ENCODE measurements at regions not wholly inside any gene's neighbourhood (a gene's known extent, or its start where the extent isn't known, plus 50 kb on each side); places are given as distances from the start of the nearest gene placed in this dataset.

GRCh38 chr5:135171336-135171735 is 137.3 kb upstream of the PITX1 start:
- no peak overlapping the region for H3K18ac ChIP-seq (ENCODE audit: insufficient read length, low read depth, low read length)
- H3K27ac ChIP-seq (ENCODE audit: insufficient read length, low read depth, low read length): no peak overlapping the region
- peaks cover 2% of the 10 kb centered on the region for H4K20me1 ChIP-seq (ENCODE audit: control insufficient read depth, insufficient read depth, insufficient read length)
- H3K27me3 ChIP-seq (ENCODE audit: insufficient read depth, low read length): no peaks in the 10 kb centered on the region; the same call in 1 of the 2 replicates
- H4K91ac ChIP-seq (ENCODE audit: insufficient read length, low read depth, low read length): no peak overlapping the region
- no peaks in the 10 kb centered on the region for H3K23me2 ChIP-seq (ENCODE audit: insufficient read length, low read depth, low read length, poor library complexity, severe bottlenecking)
- no peak overlapping the region for H3K23ac ChIP-seq (ENCODE audit: insufficient read length, low read depth, low read length)
- H3K27ac Mint-ChIP-seq: no peak overlapping the region
- H3T11ph ChIP-seq (ENCODE audit: low read length): no peak overlapping the region
- H3K4ac ChIP-seq (ENCODE audit: low read depth, low read length): no peak overlapping the region
- no peak overlapping the region for H3K4me2 ChIP-seq (ENCODE audit: insufficient read depth, insufficient read length, low read length)
- H3K79me2 ChIP-seq (ENCODE audit: insufficient read depth, low read length): no peaks in the 10 kb centered on the region
- peaks cover 72% of the 10 kb centered on the region for H3K27me3 Mint-ChIP-seq (ENCODE audit: low read depth)
- H2BK20ac ChIP-seq (ENCODE audit: low read depth, low read length, poor library complexity, severe bottlenecking): no peak overlapping the region
- H2BK120ac ChIP-seq (ENCODE audit: low read depth, low read length, poor library complexity, severe bottlenecking): no peak overlapping the region
- no peak overlapping the region for H2BK5ac ChIP-seq (ENCODE audit: insufficient read length, low read length)
- no peaks in the 10 kb centered on the region for H3K9me3 Mint-ChIP-seq
- no peak overlapping the region for H2BK15ac ChIP-seq (ENCODE audit: low read depth, low read length)
- H3K9me3 ChIP-seq (ENCODE audit: control insufficient read depth, low read depth, low read length): no peaks in the 10 kb centered on the region
- H3K4me1 Mint-ChIP-seq: no peaks in the 10 kb centered on the region
- H3K4me3 Mint-ChIP-seq: no peak overlapping the region
- no peaks in the 10 kb centered on the region for H3K79me1 ChIP-seq (ENCODE audit: insufficient read depth, low read depth, low read length, poor library complexity, severe bottlenecking)
- no peak overlapping the region for H2BK12ac ChIP-seq (ENCODE audit: insufficient read length, low read depth, low read length)
- no peak overlapping the region for H4K8ac ChIP-seq (replicated peaks; ENCODE audit: insufficient read length, low read depth, low read length)
- TF ChIP-seq CTCF (conservative IDR thresholded peaks at IDR 0.05): no peak
- no CpG with 5 or more reads among the region's 1 CpG for WGBS (ENCODE audit: extremely low coverage, insufficient read length, low lambda C conversion rate)
- no peaks in the 10 kb centered on the region for H3K36me3 Mint-ChIP-seq (ENCODE audit: insufficient read depth in 1 of 3, low read depth in 3 of 3)
- no peak overlapping the region for H2AK5ac ChIP-seq (ENCODE audit: insufficient read length, low read length)
- H2AFZ ChIP-seq (ENCODE audit: low read length): no peak overlapping the region
- H4K5ac ChIP-seq (ENCODE audit: insufficient read length, low read depth, low read length): no peak overlapping the region
- H3K4me1 ChIP-seq (ENCODE audit: insufficient read depth, low read length): no peaks in the 10 kb centered on the region
- no peak overlapping the region for H3K14ac ChIP-seq (ENCODE audit: insufficient read depth, low read length)
- no peak overlapping the region for H3K9ac ChIP-seq (ENCODE audit: extremely low read depth, insufficient read length, low read length)
- H3K56ac ChIP-seq (ENCODE audit: insufficient read length, low read depth, low read length): no peak overlapping the region
- DNase-seq: no peak
